GM19239 (cell line): ENCODE measurements at regions not wholly inside any gene's neighbourhood (a gene's known extent, or its start where the extent isn't known, plus 50 kb on each side); places are given as distances from the start of the nearest gene placed in this dataset.

Source experiments
- DNase-seq: peaks from one replicate; pipeline ENCODE4 v3.0.0; 2011; ENCODE audit warnings: low spot score; ENCODE audit not compliant: insufficient read length
- FAIRE-seq: peaks from 2 replicates; lab custom pipeline; 2011; peaks lifted over from hg19 to GRCh38; lab: Jason Lieb, UNC

GRCh38 chr14:83419420-83419819 is 1885.8 kb upstream of the SEL1L start:
- FAIRE-seq (no peak), DNase-seq (no peak)

GRCh38 chr14:83421711-83422110 is 1888.1 kb upstream of the SEL1L start:
- DNase-seq, result no peak
- FAIRE-seq, result no peak

DNA sequence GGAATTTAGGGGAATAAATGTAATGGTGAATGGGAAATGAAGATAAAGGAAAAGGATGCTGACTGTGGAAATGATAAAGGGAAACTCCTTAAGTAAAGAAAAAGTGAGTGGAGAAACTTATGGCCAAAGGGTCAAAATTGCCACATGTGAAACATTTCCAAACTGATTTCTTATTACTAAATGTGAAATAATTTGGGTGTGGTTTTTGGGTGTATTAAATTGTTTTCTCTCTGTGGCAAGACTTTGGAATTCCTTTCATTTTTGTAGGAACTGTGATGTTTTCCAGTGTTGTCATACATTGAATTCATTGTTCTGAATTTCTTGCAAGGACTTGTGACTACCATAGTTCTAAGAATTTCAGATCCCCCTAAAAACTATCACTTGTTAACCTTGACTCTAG is 1891.5 kb upstream of the SEL1L start:
- FAIRE-seq, result no peak
- DNase-seq, result no peak

GRCh38 chr14:83425706-83426105 is 1892.1 kb upstream of the SEL1L start:
- DNase-seq, result no peak
- no peak for FAIRE-seq

GRCh38 chr14:83433618-83434017 is 1900.0 kb upstream of the SEL1L start:
- no peak for FAIRE-seq
- DNase-seq, result no peak

DNA sequence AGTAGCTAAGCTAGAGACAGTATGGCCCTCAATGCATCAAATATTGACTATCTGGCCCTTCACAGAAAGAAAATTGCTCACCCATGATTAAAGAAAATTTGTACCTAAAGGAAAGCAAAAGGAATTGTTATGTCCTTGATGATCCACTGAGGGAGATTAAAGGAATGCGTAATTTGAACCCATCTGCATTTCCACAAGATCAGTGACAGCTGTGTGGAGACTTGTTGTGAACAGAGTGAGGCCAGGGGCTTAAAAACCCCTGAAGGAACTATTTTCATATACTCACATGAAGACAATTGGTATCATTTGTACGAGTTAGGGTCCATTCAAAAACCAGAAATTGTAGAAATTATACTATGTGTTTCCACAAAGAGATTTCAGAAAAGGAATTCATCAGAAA is 1908.1 kb upstream of the SEL1L start:
- DNase-seq (no peak), FAIRE-seq (no peak)

- DNase-seq, result no peak
- no peak for FAIRE-seq
These were observed 1921.9 kb upstream of the SEL1L start for GRCh38 chr14:83455561-83455960.

DNA sequence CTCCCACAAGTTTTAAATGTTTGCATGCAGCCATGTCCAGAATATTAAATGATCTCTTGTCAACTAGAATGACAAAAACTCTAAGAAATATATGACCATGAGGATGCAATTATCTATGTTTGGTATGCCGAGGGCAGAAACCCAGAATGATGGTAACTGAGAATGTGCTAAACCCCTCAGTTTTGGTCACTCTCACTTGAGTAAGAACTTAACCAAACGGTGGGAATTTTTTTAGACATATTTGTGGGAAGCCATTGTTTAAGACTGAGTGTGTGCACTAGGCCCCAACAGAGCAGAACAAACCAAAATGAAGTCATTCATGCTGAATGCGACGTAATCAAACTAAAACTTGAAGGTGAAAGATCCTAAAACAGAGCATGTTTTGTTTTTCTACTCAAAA is 1927.9 kb upstream of the SEL1L start:
- FAIRE-seq (no peak), DNase-seq (no peak)

DNA sequence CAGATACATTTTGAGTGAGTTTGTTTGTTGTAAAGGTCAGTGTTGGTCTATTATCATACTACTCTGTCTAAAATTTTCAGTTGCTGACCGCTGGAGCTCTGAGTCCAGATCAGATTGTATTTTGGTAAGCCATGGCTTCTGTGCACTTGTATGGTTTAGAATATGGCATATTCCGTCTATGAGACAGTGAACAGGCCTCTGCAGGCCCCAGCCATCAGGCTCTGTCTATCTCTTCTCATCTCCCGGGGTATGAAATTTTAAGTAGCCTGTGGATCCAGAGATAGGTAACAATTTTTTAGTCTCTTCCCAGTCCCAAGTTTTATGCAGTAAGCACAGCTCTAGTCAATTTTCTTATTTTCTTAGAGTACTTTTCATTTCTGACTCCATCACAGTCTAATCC is 1929.1 kb upstream of the SEL1L start:
- no peak for DNase-seq
- FAIRE-seq, result no peak

- DNase-seq (no peak), FAIRE-seq (no peak)
These were observed 1929.9 kb upstream of the SEL1L start for GRCh38 chr14:83463500-83464098.

DNA sequence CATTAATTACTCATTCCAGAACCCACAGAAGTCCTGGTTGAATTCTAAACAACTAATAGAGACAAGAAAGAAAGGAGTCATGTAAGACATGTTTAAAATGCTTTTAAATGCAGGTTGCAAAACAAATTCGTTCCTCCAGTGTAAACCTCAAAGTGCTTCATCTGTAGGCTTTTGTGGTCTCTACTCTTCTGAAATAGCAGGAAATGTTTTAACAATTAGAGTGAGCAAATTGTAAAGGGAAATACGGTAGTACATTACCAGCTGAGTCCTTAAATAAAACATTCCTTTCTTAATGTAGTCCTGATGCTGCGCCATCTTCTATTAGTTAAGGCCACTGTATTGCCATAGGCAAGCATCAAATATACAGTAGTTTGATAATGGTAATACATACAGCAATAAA is 1934.2 kb upstream of the SEL1L start:
- DNase-seq (no peak), FAIRE-seq (no peak)

DNA sequence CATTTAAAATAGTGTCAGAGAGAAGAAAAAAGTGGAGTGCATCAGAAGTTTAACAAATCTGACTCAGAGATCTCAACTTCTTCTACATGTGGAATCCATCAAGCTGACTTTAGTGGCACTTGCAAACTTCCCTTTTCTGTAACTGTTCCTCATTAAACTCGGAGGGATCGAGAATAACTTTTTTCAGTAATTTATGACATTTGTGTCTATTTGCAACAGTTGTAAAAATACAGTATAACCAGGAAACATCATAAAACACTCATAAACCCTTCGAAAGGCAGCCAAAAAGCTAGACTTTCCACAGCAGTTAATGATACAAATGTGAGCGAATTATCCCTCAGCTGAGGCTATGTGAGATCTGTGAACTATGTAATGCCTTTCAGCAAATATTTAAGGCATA is 1936.8 kb upstream of the SEL1L start:
- FAIRE-seq (no peak), DNase-seq (no peak)

DNA sequence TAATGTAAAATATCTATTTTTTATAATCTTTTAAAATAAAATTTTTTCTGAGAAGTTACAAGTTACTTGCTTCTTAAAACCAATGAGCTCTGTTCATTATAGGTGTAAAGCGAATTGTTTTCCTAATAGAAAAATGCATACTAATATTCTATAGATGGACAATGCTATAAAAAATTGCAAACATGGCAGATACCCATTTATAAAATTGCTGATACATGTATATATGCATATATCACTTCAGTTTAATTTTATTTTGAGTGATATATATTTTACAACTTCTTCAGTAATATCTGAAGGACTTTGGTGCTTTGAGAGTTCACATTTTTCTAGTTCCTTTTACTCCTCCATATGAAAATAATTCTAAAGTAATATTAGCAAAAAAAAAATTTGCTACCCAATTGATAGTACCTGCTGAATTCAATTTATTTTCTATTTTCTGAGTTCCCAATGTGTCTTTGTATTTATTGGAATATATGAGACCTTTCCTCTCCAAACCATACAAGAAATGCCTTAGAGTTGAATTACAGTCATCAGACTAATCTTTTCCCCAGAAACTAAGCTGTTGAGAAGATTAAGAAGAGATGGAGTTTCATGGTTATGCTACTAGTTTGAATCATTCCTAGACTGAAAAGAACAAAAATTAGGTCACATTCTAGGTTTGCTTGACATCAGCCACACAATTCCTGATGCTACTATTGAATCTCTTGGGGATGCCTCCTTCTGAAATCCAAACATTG is 1937.5 kb upstream of the SEL1L start:
- FAIRE-seq (no peak), DNase-seq (no peak)

- FAIRE-seq, result no peak
- DNase-seq, result no peak
These were observed 1940.0 kb upstream of the SEL1L start for GRCh38 chr14:83473416-83474235.

DNA sequence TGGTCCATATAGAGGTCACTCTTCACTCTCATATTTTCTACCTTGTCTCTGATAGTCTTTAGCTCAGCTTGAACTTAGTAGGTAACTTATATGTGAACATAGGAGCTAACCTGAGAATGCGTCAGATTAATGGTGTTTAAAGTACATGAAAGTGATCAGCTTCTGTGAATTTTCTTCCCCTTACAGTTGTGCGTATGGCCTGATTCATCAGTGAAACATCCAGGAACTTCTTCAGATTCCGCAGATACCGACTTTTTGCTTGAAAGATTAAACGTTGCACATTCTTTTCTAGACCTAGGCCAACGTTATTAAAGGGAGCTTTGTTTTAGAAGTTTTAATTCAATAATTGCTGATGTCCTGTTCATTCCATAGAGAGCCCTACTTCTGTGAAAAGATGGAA is 1945.1 kb upstream of the SEL1L start:
- FAIRE-seq (no peak), DNase-seq (no peak)

DNA sequence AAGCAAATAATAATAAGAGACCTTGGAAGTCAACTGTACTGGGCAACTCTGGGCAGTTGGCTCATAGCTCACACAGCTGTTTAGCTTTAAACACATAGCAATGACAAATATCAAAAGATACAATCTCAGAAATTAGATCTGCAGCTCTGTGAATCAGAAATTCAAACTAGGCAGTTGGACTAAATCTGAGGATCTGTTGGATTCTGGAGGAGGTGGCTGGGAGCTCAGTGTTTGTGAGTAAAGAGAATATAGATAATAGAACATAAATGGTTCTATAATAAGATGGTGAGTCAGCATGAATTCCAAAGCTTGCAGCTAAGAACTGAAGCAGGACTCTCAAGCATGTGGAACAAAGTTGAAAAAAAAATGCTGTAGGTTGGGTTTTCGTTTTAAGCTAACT is 1949.4 kb upstream of the SEL1L start:
- FAIRE-seq (no peak), DNase-seq (no peak)

- FAIRE-seq, result no peak
- DNase-seq, result no peak
These were observed 1951.9 kb upstream of the SEL1L start for GRCh38 chr14:83485591-83485990.

DNA sequence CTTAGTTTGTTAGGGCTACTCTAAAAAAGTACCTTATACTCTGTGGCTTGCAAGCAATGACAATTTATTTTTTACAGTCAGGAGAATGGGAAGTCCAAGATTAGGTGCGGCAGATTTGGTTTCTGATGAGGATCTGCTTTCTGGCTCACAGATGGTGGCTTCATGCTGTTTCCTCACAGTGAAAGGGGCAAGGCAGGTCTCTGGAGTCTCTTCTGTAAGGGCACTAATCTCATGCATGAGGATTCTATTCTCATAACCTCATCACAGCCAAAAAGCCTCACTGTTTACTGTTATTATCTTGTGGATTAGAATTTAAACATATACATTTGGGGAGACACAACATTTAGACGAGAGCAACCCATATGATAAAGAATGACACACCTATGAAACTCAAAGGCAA is 1957.4 kb upstream of the SEL1L start:
- FAIRE-seq (no peak), DNase-seq (no peak)

DNA sequence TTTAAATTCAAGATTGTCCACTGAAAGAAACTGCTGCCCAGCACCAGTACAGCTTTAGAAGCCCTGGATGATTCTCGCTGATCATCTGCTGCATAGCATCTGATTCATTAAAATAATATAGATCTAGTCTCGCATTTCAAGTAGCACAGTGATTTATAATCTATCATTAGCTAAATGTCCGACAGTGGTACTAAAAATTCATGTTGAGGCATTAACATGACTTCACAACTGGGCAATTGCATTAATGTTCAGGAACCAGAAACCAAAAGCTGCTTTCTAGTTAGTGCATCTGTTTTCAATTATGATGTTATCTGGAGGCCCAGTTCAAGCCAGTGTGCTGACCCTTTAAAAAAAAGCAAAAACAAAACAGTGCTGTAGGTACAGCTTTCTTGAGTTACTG is 1987.2 kb upstream of the SEL1L start:
- FAIRE-seq (no peak), DNase-seq (no peak)

DNA sequence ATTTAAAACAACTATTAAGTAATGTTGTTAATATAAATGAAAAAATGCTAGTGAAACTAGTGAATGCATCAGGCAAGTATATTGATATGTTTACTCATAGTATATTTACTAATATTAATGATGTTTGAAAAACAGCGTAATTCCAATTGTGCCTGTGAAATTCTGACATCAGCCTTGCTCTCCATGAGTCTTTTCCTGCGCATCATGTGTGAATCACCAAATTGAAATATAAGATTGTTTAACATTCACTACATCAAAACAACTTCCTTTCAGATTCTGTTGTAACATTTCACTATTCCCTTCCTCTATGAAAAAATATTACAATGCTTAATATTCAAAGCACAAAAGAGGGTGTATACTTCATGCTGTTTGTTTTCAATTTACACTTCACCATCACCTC is 1995.9 kb upstream of the SEL1L start:
- no peak for FAIRE-seq
- DNase-seq, result no peak

DNA sequence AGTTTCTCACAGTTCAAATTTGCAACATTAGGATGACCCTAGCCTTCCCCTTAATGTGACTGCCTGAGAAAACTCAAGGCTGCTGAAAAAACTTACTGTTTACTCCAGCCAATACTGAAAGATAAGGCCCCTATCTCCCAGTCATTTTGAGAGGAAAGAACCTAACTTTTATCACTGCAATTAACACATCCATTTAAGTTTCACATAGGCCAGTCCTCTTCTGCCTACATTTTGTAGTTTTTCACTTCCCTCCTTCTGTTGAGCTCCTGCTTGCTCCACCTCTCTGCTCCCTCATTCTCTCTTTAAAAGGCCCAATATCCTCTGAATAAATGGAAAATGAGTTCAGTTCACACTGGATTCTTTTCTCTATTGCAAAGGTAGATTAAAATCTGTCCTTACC is 1996.2 kb upstream of the FLRT2 start:
- no peak for FAIRE-seq

More for the DNA sequence above, 1996.2 kb upstream of the FLRT2 start:
- no peak for DNase-seq
